GM12874 (cell line): ENCODE measurements at regions not wholly inside any gene's neighbourhood (a gene's known extent, or its start where the extent isn't known, plus 50 kb on each side); places are given as distances from the start of the nearest gene placed in this dataset.

ENCODE experiments used
- CTCF ChIP-seq: IDR thresholded peaks from 2 replicates; pipeline ENCODE4 v1.5.1; 2011; ENCODE audit warnings: low read depth, mild to moderate bottlenecking, control low read depth, low read length, moderate library complexity; ENCODE audit not compliant: insufficient read depth

GRCh38 chr5:38672059-38672788, 115.8 kb upstream of the LIFR start:
- TF ChIP-seq CTCF: no peak

GRCh38 chr5:38673671-38674071, 117.2 kb upstream of the LIFR start:
- TF ChIP-seq CTCF: no peak

GRCh38 chr5:38675443-38675842, 119.0 kb upstream of the LIFR start:
- TF ChIP-seq CTCF: no peak

GRCh38 chr5:38677636-38678035, 121.2 kb upstream of the LIFR start:
- no peak for TF ChIP-seq CTCF

- no peak for TF ChIP-seq CTCF
These were observed 121.6 kb upstream of the LIFR start for GRCh38 chr5:38678076-38678475.

DNA sequence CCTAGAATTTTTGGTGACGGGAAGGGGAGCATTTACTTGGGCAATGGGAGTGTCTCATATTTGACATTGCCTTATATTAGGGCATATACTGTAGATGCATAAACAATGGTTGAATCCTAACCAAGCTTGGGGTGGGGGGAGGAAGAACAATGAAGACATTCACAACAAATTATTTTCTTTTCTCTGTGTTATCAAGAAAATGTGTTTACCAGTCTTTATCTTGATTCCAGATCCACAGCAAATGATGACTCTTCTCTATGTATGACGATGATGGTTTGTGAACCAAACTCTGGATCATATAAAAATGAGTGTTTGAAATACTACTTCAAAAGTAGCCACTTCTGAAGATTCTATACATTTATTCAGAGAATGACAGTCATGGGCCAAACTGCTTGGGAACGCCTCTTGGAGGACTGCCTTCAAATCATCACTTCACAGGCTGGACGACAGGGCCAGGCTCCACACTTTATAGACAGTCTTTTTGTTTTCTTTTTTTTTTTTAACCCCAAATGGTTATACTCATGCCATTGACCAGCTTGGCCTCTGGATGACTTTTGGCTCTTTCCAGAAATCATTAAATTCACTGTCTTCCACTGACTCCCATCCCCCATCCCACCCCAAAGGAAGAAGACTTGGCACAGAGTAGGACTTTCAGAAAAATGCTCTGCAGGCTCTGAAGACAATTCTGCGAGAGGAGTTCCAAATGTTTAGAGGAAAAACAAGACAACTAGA, 123.8 kb upstream of the LIFR start:
- no peak for TF ChIP-seq CTCF

GRCh38 chr5:38681029-38681706, 124.7 kb upstream of the LIFR start:
- TF ChIP-seq CTCF: no peak
